ACC112 (cell line): ENCODE measurements at regions not wholly inside any gene's neighbourhood (a gene's known extent, or its start where the extent isn't known, plus 50 kb on each side); places are given as distances from the start of the nearest gene placed in this dataset.

ENCODE experiments used
- H2AFZ ChIP-seq: fragments of 200-600 bp; sonication (generic); one replicate; pipeline ENCODE4 v1.6.0; 2017; ENCODE audit warnings: antibody characterized with exemption, low read length; ENCODE audit not compliant: unreplicated experiment
- H3K27ac ChIP-seq: fragments of 200-600 bp; sonication (generic); 2 replicates; pipeline ENCODE4 v1.5.1; 2014; ENCODE audit warnings: low read depth, mild to moderate bottlenecking, antibody characterized with exemption, low read length, moderate library complexity
- H3K27me3 ChIP-seq: fragments of 200-600 bp; sonication (generic); 2 replicates; pipeline ENCODE4 v1.6.1; 2014; ENCODE audit warnings: mild to moderate bottlenecking, antibody characterized with exemption, low read length, moderate library complexity, mixed read lengths; ENCODE audit not compliant: insufficient read depth
- H3K36me3 ChIP-seq: fragments of 200-600 bp; sonication (generic); 2 replicates; pipeline ENCODE4 v1.6.1; 2016; ENCODE audit warnings: mild to moderate bottlenecking, antibody characterized with exemption, low read length, moderate library complexity, mixed read lengths; ENCODE audit not compliant: insufficient read depth
- H3K4me1 ChIP-seq: fragments of 200-600 bp; sonication (generic); one replicate; pipeline ENCODE4 v1.6.1; 2016; ENCODE audit warnings: low read length, mixed read lengths; ENCODE audit not compliant: insufficient read depth, unreplicated experiment, control insufficient read depth
- H3K4me3 ChIP-seq: fragments of 200-600 bp; sonication (generic); 2 replicates; pipeline ENCODE4 v1.5.1; 2014; ENCODE audit warnings: mild to moderate bottlenecking, low read depth, low read length
- H3K79me2 ChIP-seq: fragments of 200-600 bp; sonication (generic); one replicate; pipeline ENCODE4 v1.6.0; 2016; ENCODE audit warnings: low read length; ENCODE audit not compliant: control insufficient read depth, unreplicated experiment, insufficient read depth

GRCh38 chr2:198347349-198347748, 543.0 kb downstream of the PLCL1 start:
- Histone ChIP-seq H2AFZ (peak overlapping the region; percentile 31), H3K27ac (no peak overlapping the region), H3K79me2 (no peaks in the 10 kb centered on the region), H3K27me3 (peaks cover 12% of the 10 kb centered on the region; the same call in 1 of the 2 replicates), H3K36me3 (no peaks in the 10 kb centered on the region), H3K4me1 (no peaks in the 10 kb centered on the region), H3K4me3 (no peak overlapping the region)

GRCh38 chr2:198343471-198343870, 539.1 kb downstream of the PLCL1 start:
- no peak overlapping the region for H2AFZ ChIP-seq
- H3K4me3 ChIP-seq, result no peak overlapping the region
- H3K27ac ChIP-seq, result no peak overlapping the region
- H3K79me2 ChIP-seq, result no peaks in the 10 kb centered on the region
- 0 out of 2 replicates have a peak, but pooled peaks cover 3% of the 10 kb centered on the region for H3K27me3 ChIP-seq
- no peaks in the 10 kb centered on the region for H3K4me1 ChIP-seq
- H3K36me3 ChIP-seq, result no peaks in the 10 kb centered on the region

- Histone ChIP-seq H3K27ac (no peak overlapping the region), H3K4me3 (no peak overlapping the region), H3K79me2 (no peaks in the 10 kb centered on the region), H3K36me3 (no peaks in the 10 kb centered on the region), H2AFZ (no peak overlapping the region), H3K4me1 (no peaks in the 10 kb centered on the region), H3K27me3 (peaks cover 11% of the 10 kb centered on the region)
Observed at GRCh38 chr2:198340846-198341245, 536.5 kb downstream of the PLCL1 start.

GRCh38 chr2:198339116-198339515, 534.7 kb downstream of the PLCL1 start:
- no peak overlapping the region for H3K27ac ChIP-seq
- no peak overlapping the region for H2AFZ ChIP-seq
- H3K4me1 ChIP-seq, result no peaks in the 10 kb centered on the region
- H3K79me2 ChIP-seq, result no peaks in the 10 kb centered on the region
- H3K4me3 ChIP-seq, result no peak overlapping the region
- peaks cover 8% of the 10 kb centered on the region for H3K27me3 ChIP-seq
- no peaks in the 10 kb centered on the region for H3K36me3 ChIP-seq

GRCh38 chr2:198337368-198337767, 533.0 kb downstream of the PLCL1 start:
- H3K36me3 ChIP-seq, result no peaks in the 10 kb centered on the region
- no peak overlapping the region for H3K27ac ChIP-seq
- no peak overlapping the region for H2AFZ ChIP-seq
- peaks cover 8% of the 10 kb centered on the region for H3K27me3 ChIP-seq
- no peaks in the 10 kb centered on the region for H3K4me1 ChIP-seq
- H3K79me2 ChIP-seq, result no peaks in the 10 kb centered on the region
- H3K4me3 ChIP-seq, result no peak overlapping the region

GRCh38 chr2:198328454-198328853, 524.1 kb downstream of the PLCL1 start:
- Histone ChIP-seq H3K36me3 (no peaks in the 10 kb centered on the region), H3K79me2 (no peaks in the 10 kb centered on the region), H2AFZ (no peak overlapping the region), H3K4me3 (no peak overlapping the region), H3K27me3 (no peaks in the 10 kb centered on the region), H3K27ac (no peak overlapping the region), H3K4me1 (no peaks in the 10 kb centered on the region)

GRCh38 chr2:198327526-198327925, 523.1 kb downstream of the PLCL1 start:
- Histone ChIP-seq H3K79me2 (no peaks in the 10 kb centered on the region), H2AFZ (no peak overlapping the region), H3K4me3 (no peak overlapping the region), H3K27ac (no peak overlapping the region), H3K4me1 (no peaks in the 10 kb centered on the region), H3K36me3 (no peaks in the 10 kb centered on the region), H3K27me3 (no peaks in the 10 kb centered on the region)

- Histone ChIP-seq H3K27ac (no peak overlapping the region), H3K4me3 (no peak overlapping the region), H3K79me2 (no peaks in the 10 kb centered on the region), H2AFZ (no peak overlapping the region), H3K27me3 (no peaks in the 10 kb centered on the region), H3K36me3 (no peaks in the 10 kb centered on the region), H3K4me1 (no peaks in the 10 kb centered on the region)
Observed at GRCh38 chr2:198326431-198326830, 522.0 kb downstream of the PLCL1 start.

GRCh38 chr2:198325359-198325758, 521.0 kb downstream of the PLCL1 start:
- Histone ChIP-seq H3K36me3 (no peaks in the 10 kb centered on the region), H3K4me3 (no peak overlapping the region), H3K79me2 (no peaks in the 10 kb centered on the region), H2AFZ (no peak overlapping the region), H3K27me3 (no peaks in the 10 kb centered on the region), H3K4me1 (no peaks in the 10 kb centered on the region), H3K27ac (no peak overlapping the region)

- Histone ChIP-seq H3K36me3 (no peaks in the 10 kb centered on the region), H3K27me3 (no peaks in the 10 kb centered on the region), H2AFZ (no peak overlapping the region), H3K27ac (no peak overlapping the region), H3K4me3 (no peak overlapping the region), H3K4me1 (no peaks in the 10 kb centered on the region), H3K79me2 (no peaks in the 10 kb centered on the region)
Observed at GRCh38 chr2:198324071-198324470, 519.7 kb downstream of the PLCL1 start.

GRCh38 chr2:198322275-198322674, 517.9 kb downstream of the PLCL1 start:
- Histone ChIP-seq H3K27ac (no peak overlapping the region), H2AFZ (no peak overlapping the region), H3K4me3 (no peak overlapping the region), H3K27me3 (no peaks in the 10 kb centered on the region), H3K79me2 (no peaks in the 10 kb centered on the region), H3K4me1 (no peaks in the 10 kb centered on the region), H3K36me3 (no peaks in the 10 kb centered on the region)
